Endodermal cell (in vitro differentiated cells): ENCODE measurements at regions not wholly inside any gene's neighbourhood (a gene's known extent, or its start where the extent isn't known, plus 50 kb on each side); places are given as distances from the start of the nearest gene placed in this dataset.

Source experiments
- DNase-seq: peaks from one replicate; pipeline ENCODE4 v3.0.0-alpha.2; 2017
- H3K27ac ChIP-seq: 2 replicates; pipeline ENCODE4 v1.5.1; 2013; ENCODE audit warnings: mild to moderate bottlenecking, low read depth, low read length, moderate library complexity
- H3K27me3 ChIP-seq: 2 replicates; pipeline ENCODE4 v1.6.1; 2013; ENCODE audit warnings: mild to moderate bottlenecking, low read length, moderate library complexity; ENCODE audit not compliant: insufficient read depth, control insufficient read depth, poor library complexity, severe bottlenecking
- H3K36me3 ChIP-seq: 2 replicates; pipeline ENCODE4 v1.7.0; 2013; ENCODE audit warnings: mild to moderate bottlenecking, low read length, moderate library complexity; ENCODE audit not compliant: control insufficient read depth, insufficient read depth
- H3K4me1 ChIP-seq: one replicate; pipeline ENCODE4 v1.7.0; 2013; ENCODE audit warnings: low read length; ENCODE audit not compliant: control insufficient read depth, insufficient read depth
- H3K4me3 ChIP-seq: 2 replicates; pipeline ENCODE4 v1.5.1; 2013; ENCODE audit warnings: mild to moderate bottlenecking, low read length, moderate library complexity
- H3K9ac ChIP-seq: 2 replicates; pipeline ENCODE4 v1.6.1; 2013; ENCODE audit warnings: mild to moderate bottlenecking, low read length, moderate library complexity; ENCODE audit not compliant: poor library complexity, severe bottlenecking; ENCODE audit errors: extremely low read depth
- H3K9me3 ChIP-seq: 2 replicates; pipeline ENCODE4 v1.6.1; 2013; ENCODE audit warnings: mild to moderate bottlenecking, low read length, moderate library complexity; ENCODE audit not compliant: control insufficient read depth
- H3K27ac Mint-ChIP-seq: 2 replicates; pipeline ENCODE4 v1.8.0; 2020; ENCODE audit warnings: mixed read lengths
- H3K27me3 Mint-ChIP-seq: 2 replicates; pipeline ENCODE4 v1.8.0; 2021; ENCODE audit warnings: mild to moderate bottlenecking, mixed read lengths; ENCODE audit not compliant: insufficient read depth
- H3K36me3 Mint-ChIP-seq: 2 replicates; pipeline ENCODE4 v1.8.0; 2020; ENCODE audit warnings: low read depth, mixed read lengths
- H3K4me1 Mint-ChIP-seq: 2 replicates; pipeline ENCODE4 v1.8.0; 2020; ENCODE audit warnings: mixed read lengths
- H3K4me3 Mint-ChIP-seq: 2 replicates; pipeline ENCODE4 v1.8.0; 2020; ENCODE audit warnings: mild to moderate bottlenecking, moderate library complexity, mixed read lengths
- H3K9me3 Mint-ChIP-seq: 2 replicates; pipeline ENCODE4 v1.8.0; 2020; ENCODE audit warnings: mild to moderate bottlenecking, mixed read lengths
- CTCF ChIP-seq: fragments of 200-600 bp; sonication (generic); conservative IDR thresholded peaks from 2 replicates; pipeline ENCODE4 v1.5.0; 2021; ENCODE audit warnings: antibody characterized with exemption, mild to moderate bottlenecking
- WGBS, 2 experiments: methylation state at CpG; one replicate each; pipeline versions ENCODE4 v1.1.5 to v1.1.7; 2013; ENCODE audit warnings: missing lambda C conversion rate in 2 of 2, mixed read lengths in 1 of 2; ENCODE audit not compliant: insufficient coverage in 1 of 2, insufficient read length in 1 of 2; 5-methylcytosine and 5-hydroxymethylcytosine counted together

GRCh38 chr10:3429676-3430075, 257.1 kb upstream of the PITRM1 start:
- no peak overlapping the region for H3K9ac ChIP-seq
- WGBS, 2 experiments, result 75 to 78% methylated on average over 6 to 7 of the region's 7 CpGs
- DNase-seq, result no peak
- Mint-ChIP-seq H3K9me3 (no peaks in the 10 kb centered on the region), H3K4me1 (no peaks in the 10 kb centered on the region), H3K27me3 (no peaks in the 10 kb centered on the region), H3K36me3 (no peaks in the 10 kb centered on the region), H3K27ac (no peak overlapping the region), H3K4me3 (no peak overlapping the region)
- H3K9me3 ChIP-seq, result no peaks in the 10 kb centered on the region
- no peaks in the 10 kb centered on the region for H3K4me1 ChIP-seq
- no peak for TF ChIP-seq CTCF
- H3K4me3 ChIP-seq, result no peak overlapping the region
- H3K27ac ChIP-seq, result no peak overlapping the region
- no peaks in the 10 kb centered on the region for H3K27me3 ChIP-seq
- no peaks in the 10 kb centered on the region for H3K36me3 ChIP-seq

GRCh38 chr10:3428826-3429225, 256.2 kb upstream of the PITRM1 start:
- Mint-ChIP-seq H3K36me3 (no peaks in the 10 kb centered on the region), H3K4me1 (no peaks in the 10 kb centered on the region), H3K9me3 (no peaks in the 10 kb centered on the region), H3K27ac (no peak overlapping the region), H3K4me3 (no peak overlapping the region), H3K27me3 (no peaks in the 10 kb centered on the region)
- Histone ChIP-seq H3K9ac (no peak overlapping the region), H3K4me1 (no peaks in the 10 kb centered on the region), H3K36me3 (no peaks in the 10 kb centered on the region), H3K27me3 (no peaks in the 10 kb centered on the region), H3K9me3 (no peaks in the 10 kb centered on the region), H3K4me3 (no peak overlapping the region), H3K27ac (no peak overlapping the region)
- DNase-seq, result no peak
- WGBS, 2 experiments, result 91% methylated on average over 3 of the region's 3 CpGs; no CpG with 5 or more reads in 1 of the 2 experiments
- no peak for TF ChIP-seq CTCF

GRCh38 chr10:3427950-3428354, 255.4 kb upstream of the PITRM1 start:
- 73 to 91% methylated on average over 4 to 7 of the region's 7 CpGs for WGBS, 2 experiments
- Mint-ChIP-seq H3K27ac (no peak overlapping the region), H3K36me3 (no peaks in the 10 kb centered on the region), H3K4me3 (no peak overlapping the region), H3K27me3 (no peaks in the 10 kb centered on the region), H3K9me3 (no peaks in the 10 kb centered on the region), H3K4me1 (no peaks in the 10 kb centered on the region)
- Histone ChIP-seq H3K9ac (no peak overlapping the region), H3K27me3 (no peaks in the 10 kb centered on the region), H3K4me1 (no peaks in the 10 kb centered on the region), H3K4me3 (no peak overlapping the region), H3K36me3 (no peaks in the 10 kb centered on the region), H3K27ac (no peak overlapping the region), H3K9me3 (no peaks in the 10 kb centered on the region)
- TF ChIP-seq CTCF, result no peak
- no peak for DNase-seq
